ENCODE measurements at regions not wholly inside any gene's neighbourhood (a gene's known extent, or its start where the extent isn't known, plus 50 kb on each side); places are given as distances from the start of the nearest gene placed in this dataset.

DNA sequence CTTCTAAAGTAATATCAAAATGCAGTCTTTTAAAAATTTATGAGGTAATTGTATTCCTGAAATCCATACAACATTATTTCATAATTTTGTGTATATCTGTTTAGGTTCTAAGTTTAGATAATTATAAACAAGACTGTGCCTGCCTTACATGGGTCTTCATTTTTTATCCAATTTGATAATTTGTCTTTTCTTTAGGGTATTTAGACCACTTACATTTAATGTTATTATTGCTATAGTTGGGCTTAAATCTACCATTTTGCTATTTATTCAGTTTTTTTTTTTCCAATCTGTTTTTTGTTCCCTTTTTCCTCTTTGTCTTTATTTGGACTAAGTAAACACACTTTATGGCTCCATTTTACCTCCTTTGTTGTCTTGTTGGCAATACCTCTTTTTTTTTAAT lies 312.5 kb upstream of the MEX3C start:
- Histone ChIP-seq H3K18ac (ENCODE audit: extremely low read depth, low read length) (no peak overlapping the region), H3K4me1 (replicated peaks in 1 of 4; ENCODE audit: control insufficient read depth in 3 of 4, insufficient read depth in 4 of 4, low read length in 3 of 4) (no peaks in the 10 kb centered on the region), H3K79me2 (ENCODE audit: control insufficient read depth in 1 of 2, insufficient read depth in 2 of 2, low read length in 2 of 2) (no peaks in the 10 kb centered on the region), H3K23ac (ENCODE audit: insufficient read length) (no peak overlapping the region), H3K27me3 (replicated peaks in 1 of 4; ENCODE audit: control insufficient read depth in 3 of 4, extremely low read depth in 1 of 4, insufficient read depth in 3 of 4, low read length in 3 of 4) (no peaks in the 10 kb centered on the region), H3K9ac (replicated peaks in 1 of 4; ENCODE audit: extremely low read depth in 1 of 4, low read depth in 3 of 4, low read length in 3 of 4) (no peak overlapping the region), H3K27ac (ENCODE audit: low read depth, low read length) (no peak overlapping the region), H3K14ac (ENCODE audit: insufficient read length) (no peak overlapping the region), H2BK120ac (replicated peaks; ENCODE audit: low read depth, low read length) (no peak overlapping the region), H3K4me2 (ENCODE audit: insufficient read depth in 1 of 2, low read depth in 2 of 2, low read length in 2 of 2) (no peak overlapping the region), H3K56ac (replicated peaks; ENCODE audit: insufficient read length, low read depth, low read length) (no peak overlapping the region), H3K36me3 (ENCODE audit: control insufficient read depth in 2 of 4, insufficient read depth in 4 of 4, low read length in 3 of 4) (no peaks in the 10 kb centered on the region; a peak in 1 of 8 replicates), H2AFZ (ENCODE audit: low read length) (no peak overlapping the region), H2BK15ac (ENCODE audit: low read length) (no peak overlapping the region), H4K20me1 (replicated peaks in 1 of 2; ENCODE audit: control insufficient read depth in 1 of 2, insufficient read depth in 2 of 2, low read length in 2 of 2) (no peaks in the 10 kb centered on the region), H4K8ac (ENCODE audit: extremely low read depth, insufficient read depth, low read length) (no peak overlapping the region), H2BK20ac (ENCODE audit: low read length) (no peak overlapping the region), H3K79me1 (ENCODE audit: low read depth, low read length) (no peaks in the 10 kb centered on the region), H3K23me2 (ENCODE audit: low read depth, low read length) (no peaks in the 10 kb centered on the region), H4K91ac (replicated peaks; ENCODE audit: insufficient read length, low read length) (no peak overlapping the region), H2BK12ac (ENCODE audit: low read depth, low read length) (no peak overlapping the region), H2BK5ac (ENCODE audit: low read depth, low read length) (no peak overlapping the region), H3K4me3 (ENCODE audit: extremely low read depth in 1 of 4, insufficient read depth in 2 of 4, low read depth in 3 of 4, low read length in 4 of 4) (no peak overlapping the region), H4K5ac (ENCODE audit: insufficient read length, low read depth, low read length) (no peak overlapping the region), H3K4ac (replicated peaks; ENCODE audit: insufficient read length, low read depth, low read length) (no peak overlapping the region), H3K9me3 (ENCODE audit: insufficient read depth in 2 of 2, low read depth in 1 of 2, low read length in 1 of 2) (peaks cover 17 to 20% of the 10 kb centered on the region in 2 experiments), H2AK5ac (ENCODE audit: low read depth, low read length) (no peak overlapping the region)
- ChIA-PET CTCF (ENCODE audit: partially characterized antibody) (no interaction called here), POLR2A (ENCODE audit: partially characterized antibody) (no interaction called here)
- DNase-seq (ENCODE audit: low read depth in 1 of 2, low spot score in 2 of 2) (no peak), FAIRE-seq (no peak)
- TF ChIP-seq NRF1 (IDR thresholded peaks at IDR 0.05; ENCODE audit: low read depth, low read length): no peak
- no peak for TF ChIP-seq BACH1 (IDR thresholded peaks at IDR 0.05; ENCODE audit: low read length)
- TF ChIP-seq MAFK (IDR thresholded peaks at IDR 0.05; ENCODE audit: low read depth, low read length): no peak
- no peak for TF ChIP-seq GABPA (IDR thresholded peaks at IDR 0.05; ENCODE audit: borderline replicate concordance, insufficient read depth, low read length)
- TF ChIP-seq, protein P1, sequence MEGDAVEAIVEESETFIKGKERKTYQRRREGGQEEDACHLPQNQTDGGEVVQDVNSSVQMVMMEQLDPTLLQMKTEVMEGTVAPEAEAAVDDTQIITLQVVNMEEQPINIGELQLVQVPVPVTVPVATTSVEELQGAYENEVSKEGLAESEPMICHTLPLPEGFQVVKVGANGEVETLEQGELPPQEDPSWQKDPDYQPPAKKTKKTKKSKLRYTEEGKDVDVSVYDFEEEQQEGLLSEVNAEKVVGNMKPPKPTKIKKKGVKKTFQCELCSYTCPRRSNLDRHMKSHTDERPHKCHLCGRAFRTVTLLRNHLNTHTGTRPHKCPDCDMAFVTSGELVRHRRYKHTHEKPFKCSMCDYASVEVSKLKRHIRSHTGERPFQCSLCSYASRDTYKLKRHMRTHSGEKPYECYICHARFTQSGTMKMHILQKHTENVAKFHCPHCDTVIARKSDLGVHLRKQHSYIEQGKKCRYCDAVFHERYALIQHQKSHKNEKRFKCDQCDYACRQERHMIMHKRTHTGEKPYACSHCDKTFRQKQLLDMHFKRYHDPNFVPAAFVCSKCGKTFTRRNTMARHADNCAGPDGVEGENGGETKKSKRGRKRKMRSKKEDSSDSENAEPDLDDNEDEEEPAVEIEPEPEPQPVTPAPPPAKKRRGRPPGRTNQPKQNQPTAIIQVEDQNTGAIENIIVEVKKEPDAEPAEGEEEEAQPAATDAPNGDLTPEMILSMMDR (IDR thresholded peaks at IDR 0.05; ENCODE audit: control extremely low read depth in 1 of 3, insufficient read depth in 1 of 3, low read depth in 1 of 3, low read length in 3 of 3): no peak
- no peak for TF ChIP-seq RXRA (IDR thresholded peaks at IDR 0.05; ENCODE audit: insufficient read depth, low read depth, low read length)
